Stimulated activated CD4-positive, alpha-beta T cell treated with anti-CD3 and anti-CD28 coated beads, Interleukin-4, amount 100 ng/mL, for 1 hour (primary cell): ENCODE measurements at regions not wholly inside any gene's neighbourhood (a gene's known extent, or its start where the extent isn't known, plus 50 kb on each side); places are given as distances from the start of the nearest gene placed in this dataset.
"Not testable (repeated sequence)": the region's sequence is repeated elsewhere in the genome, so short reads cannot be mapped to it uniquely, and the experiment has no call there.

Source experiments
- DNase-seq: peaks from one replicate; pipeline ENCODE4 v3.0.0-alpha.2; 2020

DNA sequence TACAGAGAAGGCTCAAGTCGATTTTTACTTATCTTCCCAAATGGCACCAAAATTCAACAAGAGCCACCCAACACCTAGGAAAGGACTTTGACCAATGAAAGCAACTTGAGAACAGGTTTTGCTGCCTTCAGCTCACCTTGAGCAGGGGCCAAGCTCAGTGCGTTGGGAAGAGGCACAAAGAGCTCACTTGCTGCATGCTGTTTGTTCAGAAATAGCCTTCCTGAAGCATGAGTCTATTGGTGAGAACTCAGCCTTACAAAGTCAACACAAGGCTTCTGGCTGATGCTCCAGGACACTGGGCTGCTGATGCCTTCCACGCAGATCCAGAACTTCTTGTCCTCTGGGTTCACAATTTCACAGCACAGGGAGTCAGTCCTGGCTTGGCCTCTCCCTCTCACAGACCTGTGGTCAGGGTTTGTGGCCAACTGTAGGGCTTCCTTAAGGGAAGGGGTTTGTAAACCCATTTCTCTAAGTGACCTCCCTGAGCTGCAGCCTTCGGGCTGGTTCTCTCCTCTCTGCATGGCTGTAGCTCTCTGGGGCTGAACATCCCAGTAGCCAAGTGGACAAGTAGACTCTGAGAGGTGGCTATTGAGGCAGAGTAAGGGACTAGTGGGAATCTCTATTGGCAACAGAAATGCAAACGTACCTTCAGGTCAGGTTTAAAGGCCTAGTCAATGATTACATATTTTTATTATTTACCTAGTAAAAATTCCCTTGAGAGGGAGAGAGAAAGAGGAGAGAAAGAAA, 124.7 kb upstream of the GATA6 start:
- no peak for DNase-seq

DNA sequence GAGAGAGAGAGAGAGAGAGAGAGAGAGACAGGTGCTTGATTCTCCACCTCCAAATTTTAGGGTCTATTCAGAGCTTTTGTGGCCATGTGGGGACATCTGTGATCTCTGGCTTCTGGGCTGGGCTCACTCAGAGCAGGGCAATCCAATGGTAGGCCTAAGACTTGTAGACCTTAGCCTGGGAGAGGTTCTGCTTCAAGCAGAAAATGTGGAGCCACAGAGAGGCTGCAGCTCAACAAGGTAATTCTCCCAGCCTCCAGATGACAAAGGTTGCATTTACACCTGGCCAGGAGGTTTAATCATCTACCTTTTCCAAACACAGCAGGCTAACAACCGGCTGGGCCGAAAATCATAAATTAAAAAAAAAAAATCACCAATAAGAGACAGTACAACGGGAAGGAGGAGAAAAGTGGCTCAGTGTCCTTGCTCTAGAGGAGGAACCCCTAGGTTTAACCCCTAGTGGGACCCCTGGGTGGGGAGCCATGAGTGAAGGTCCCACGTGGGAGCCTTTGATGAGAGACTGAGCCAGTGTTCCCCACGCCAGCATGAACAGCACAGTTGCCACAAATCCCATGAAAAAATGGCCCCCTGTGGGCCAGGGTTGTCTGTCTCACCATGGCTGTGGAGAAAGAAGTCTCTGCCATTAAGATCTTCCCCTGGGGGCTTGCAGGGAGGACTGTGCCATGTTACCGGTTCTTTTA, 124.0 kb upstream of the GATA6 start:
- DNase-seq, result no peak

DNA sequence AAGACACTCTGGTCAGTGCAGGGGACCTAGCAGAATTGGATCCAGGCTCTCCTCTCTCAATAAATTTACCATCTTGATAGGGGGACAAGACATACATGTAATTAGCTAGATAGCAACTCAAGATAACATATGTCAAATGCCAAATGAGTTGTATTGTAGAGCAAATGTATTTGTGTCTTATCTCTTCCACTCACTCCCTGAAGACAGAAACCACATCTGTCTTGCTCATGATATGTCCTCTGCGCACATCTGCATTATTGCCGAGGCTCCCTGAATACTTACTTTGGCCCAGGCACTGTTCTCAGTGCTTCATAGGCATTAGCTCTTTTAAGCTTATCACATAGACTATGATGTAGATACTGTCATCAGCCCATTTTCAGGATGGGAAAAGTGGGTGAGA, 122.9 kb upstream of the GATA6 start:
- no peak for DNase-seq

DNA sequence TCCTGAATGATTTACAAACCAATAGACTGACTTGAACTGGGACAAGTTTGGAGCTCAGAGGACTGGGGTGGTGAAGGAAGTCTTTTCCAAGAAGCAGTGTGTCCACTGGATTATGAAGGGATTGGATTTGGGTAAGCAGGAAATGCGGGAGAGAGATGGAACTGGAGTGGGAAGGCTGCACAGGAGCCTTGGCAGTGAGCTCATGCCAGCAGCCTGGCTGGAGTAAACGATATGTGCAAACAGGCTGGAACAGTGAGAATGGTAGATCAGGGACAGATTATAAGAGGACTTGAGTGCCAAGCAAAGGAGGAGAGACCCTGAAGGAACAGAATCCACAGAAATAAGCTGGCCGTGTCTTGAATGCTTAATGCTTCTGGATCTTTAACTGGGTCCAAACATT, 121.9 kb upstream of the GATA6 start:
- no peak for DNase-seq

- no peak for DNase-seq
These were observed 121.2 kb upstream of the GATA6 start for GRCh38 chr18:22048221-22048620.

- no peak for DNase-seq
These were observed 120.3 kb upstream of the GATA6 start for GRCh38 chr18:22048932-22049615.

GRCh38 chr18:22052405-22053105, 116.8 kb upstream of the GATA6 start:
- DNase-seq, result no peak

DNA sequence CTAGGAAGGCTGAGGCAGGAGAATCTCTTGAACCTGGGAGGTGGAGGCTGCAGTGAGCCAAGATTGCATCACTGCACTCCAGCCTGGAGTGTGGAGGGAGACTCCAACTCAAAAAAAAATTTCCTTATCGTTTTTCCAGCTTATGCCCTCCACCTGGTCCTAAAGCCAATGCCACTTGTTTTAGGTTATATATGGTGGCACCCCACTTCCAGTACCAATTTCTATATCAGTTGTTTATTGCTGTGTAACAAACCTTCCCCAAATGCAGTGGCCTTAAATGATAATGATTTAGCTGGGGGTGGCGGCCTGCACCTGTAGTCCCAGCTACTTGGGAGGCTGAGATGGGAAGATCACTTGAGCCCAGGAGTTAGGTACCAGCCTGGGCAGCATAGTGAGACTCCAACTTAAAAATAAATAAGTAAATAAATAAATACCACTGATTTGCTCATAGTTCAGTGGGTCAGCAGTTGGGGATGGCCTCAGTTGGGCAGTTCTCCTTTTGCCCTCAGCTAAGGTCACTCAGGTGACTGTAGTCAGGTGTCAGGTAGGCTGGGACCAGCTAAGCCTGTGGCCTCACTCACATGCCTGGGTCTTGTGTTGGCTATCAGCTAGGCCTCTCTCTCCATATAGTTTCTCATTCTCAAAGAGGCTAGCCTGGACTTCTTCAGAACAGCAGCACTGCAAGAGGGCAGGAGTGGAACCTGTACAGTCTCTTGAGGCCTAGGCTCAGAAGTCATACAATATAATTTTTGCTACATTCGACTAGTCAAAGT, 113.7 kb upstream of the GATA6 start:
- DNase-seq, result no peak

GRCh38 chr18:22056950-22057349, 112.4 kb upstream of the GATA6 start:
- no peak for DNase-seq

- DNase-seq, result no peak
These were observed 111.4 kb upstream of the GATA6 start for GRCh38 chr18:22057908-22058527.

- DNase-seq, result no peak
These were observed 109.0 kb upstream of the GATA6 start for GRCh38 chr18:22060361-22060760.

DNA sequence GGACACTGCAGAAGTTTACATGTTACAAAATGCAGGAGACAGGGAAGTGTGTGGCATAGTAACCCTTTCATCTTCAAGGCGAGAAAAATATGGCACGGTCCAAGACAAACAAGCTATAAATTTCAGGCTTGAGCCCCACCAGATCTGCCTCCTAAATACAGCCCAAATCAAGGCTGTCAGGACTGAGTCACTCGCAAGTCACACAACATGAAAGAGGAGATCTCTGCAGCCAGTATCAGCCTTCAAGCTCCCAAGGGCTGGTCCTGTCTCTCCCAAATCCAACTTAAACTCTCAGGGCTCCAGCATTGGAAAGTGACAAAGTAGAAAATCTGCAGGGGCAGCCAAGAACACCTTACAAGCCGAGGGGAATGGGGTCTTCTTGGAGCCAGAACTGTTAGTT, 106.3 kb upstream of the GATA6 start:
- no peak for DNase-seq

- DNase-seq, result no peak
These were observed 105.7 kb upstream of the GATA6 start for GRCh38 chr18:22063672-22064071.

- no peak for DNase-seq
These were observed 104.8 kb upstream of the GATA6 start for GRCh38 chr18:22064581-22064980.

GRCh38 chr18:22065311-22065710, 104.1 kb upstream of the GATA6 start:
- no peak for DNase-seq

- DNase-seq, result no peak
These were observed 103.3 kb upstream of the GATA6 start for GRCh38 chr18:22066083-22066485.

- no peak for DNase-seq
These were observed 102.3 kb upstream of the GATA6 start for GRCh38 chr18:22067109-22067508.

GRCh38 chr18:22067682-22068081, 101.7 kb upstream of the GATA6 start:
- no peak for DNase-seq

DNA sequence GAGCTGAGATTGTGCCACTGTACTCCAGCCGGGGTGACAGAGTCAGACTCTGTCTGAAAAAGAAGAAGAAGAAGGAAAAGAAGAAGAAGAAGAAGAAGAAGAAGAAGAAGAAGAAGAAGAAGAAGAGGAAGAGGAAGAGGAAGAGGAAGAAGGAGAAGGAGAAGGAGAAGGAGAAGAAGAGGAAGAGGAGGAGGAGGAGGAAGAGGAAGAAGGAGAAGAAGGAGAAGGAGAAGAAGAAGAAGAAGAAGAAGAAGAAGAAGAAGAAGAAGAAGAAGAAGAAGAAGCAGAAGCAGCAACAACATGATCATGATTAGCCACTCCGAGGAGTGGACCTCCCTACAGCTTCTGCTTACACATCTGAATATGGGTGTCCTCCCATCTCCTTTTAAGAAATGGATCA, 100.6 kb upstream of the GATA6 start:
- not testable (repeated sequence) for DNase-seq

DNA sequence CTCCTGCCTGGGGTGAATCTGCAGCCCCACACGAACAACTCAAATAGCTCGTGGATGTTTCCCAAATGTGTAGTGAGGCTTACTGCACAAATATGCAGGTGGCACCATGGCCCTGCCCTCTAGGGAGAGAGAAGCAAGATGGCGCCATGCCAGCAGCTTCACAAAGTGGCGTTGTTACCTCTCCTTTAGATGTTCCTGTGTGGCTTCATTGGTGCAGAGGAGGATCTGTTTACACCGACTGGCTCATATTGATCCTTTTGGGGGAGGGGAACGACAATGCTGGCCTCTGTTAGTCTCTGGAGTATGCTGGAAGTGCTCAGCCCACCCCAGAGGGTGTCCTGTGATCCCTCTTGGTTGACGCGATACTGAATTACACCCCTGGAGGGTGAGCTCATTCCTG, 99.5 kb upstream of the GATA6 start:
- no peak for DNase-seq

DNA sequence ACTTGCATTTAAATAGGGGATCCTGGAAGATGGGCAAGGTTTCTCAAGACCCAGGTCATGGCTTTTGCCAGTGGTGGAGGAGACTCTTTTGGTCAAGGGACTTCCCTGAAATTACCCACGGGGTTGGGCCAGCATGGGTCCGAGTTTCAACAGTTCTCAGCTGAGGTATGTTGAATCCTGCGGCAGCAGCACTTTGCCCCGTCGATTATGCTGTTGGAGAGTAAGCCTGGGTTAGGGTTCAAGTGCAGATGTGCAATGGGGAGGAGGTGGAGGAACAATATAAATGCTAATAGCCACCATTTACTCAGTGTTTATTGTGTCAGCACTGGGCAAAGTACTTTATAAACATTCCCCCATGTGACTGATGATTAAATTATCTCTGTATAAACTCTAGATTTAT, 96.0 kb upstream of the GATA6 start:
- DNase-seq, result no peak
